IMR-90 (cell line): ENCODE measurements at regions not wholly inside any gene's neighbourhood (a gene's known extent, or its start where the extent isn't known, plus 50 kb on each side); places are given as distances from the start of the nearest gene placed in this dataset.

ENCODE experiments used
- ATAC-seq: fragments of 200-7000 bp; cut with Tn5 transposase; 2 replicates; pipeline ENCODE4 v1.9.1; 2020; ENCODE audit warnings: low read depth, mild to moderate bottlenecking, moderate library complexity
- BruUV-seq: library from RNA; stranded (reverse); fragments of 400-500 nt; replicated peaks from 2 replicates; lab custom pipeline; 2021; lab: Mats Ljungman, UMichigan
- CTCF ChIA-PET: fragments of 300-600 bp; formaldehyde crosslinking; extraction: SDS; loops from one replicate; lab custom pipeline; 2021; ENCODE audit warnings: antibody characterized with exemption; lab: Yijun Ruan, JAX
- POLR2A ChIA-PET: fragments of 300-600 bp; sonication (Branson Sonifier 250); formaldehyde crosslinking; loops from one replicate; lab custom pipeline; 2022; ENCODE audit warnings: antibody characterized with exemption; ENCODE audit not compliant: unreplicated experiment; lab: Charles Lee
- DNase-seq: peaks from one replicate; pipeline ENCODE4 v3.0.0; 2013
- H2AFZ ChIP-seq: replicated peaks from 2 replicates; pipeline ENCODE3; 2013; ENCODE audit warnings: low read length, mild to moderate bottlenecking; ENCODE audit not compliant: poor library complexity
- H2AK5ac ChIP-seq: 2 replicates; pipeline ENCODE4 v1.6.1; 2013; ENCODE audit warnings: low read depth, low read length, inconsistent platforms
- H2AK9ac ChIP-seq: replicated peaks from 2 replicates; pipeline ENCODE3; 2013; ENCODE audit warnings: mild to moderate bottlenecking, low read depth, low read length, moderate library complexity; ENCODE audit not compliant: poor library complexity
- H2BK120ac ChIP-seq: 2 replicates; pipeline ENCODE4 v1.6.1; 2013; ENCODE audit warnings: low read depth, low read length, inconsistent platforms
- H2BK15ac ChIP-seq: 3 replicates; pipeline ENCODE4 v1.6.1; 2013; ENCODE audit warnings: low read depth, low read length, inconsistent platforms
- H2BK20ac ChIP-seq: 2 replicates; pipeline ENCODE4 v1.6.1; 2013; ENCODE audit warnings: low read depth, mild to moderate bottlenecking, inconsistent platforms, low read length, moderate library complexity
- H2BK5ac ChIP-seq: 2 replicates; pipeline ENCODE4 v1.6.1; 2013; ENCODE audit warnings: mild to moderate bottlenecking, low read depth, low read length, inconsistent platforms; ENCODE audit not compliant: poor library complexity, severe bottlenecking
- H3K14ac ChIP-seq: replicated peaks from 2 replicates; pipeline ENCODE4 v1.6.1; 2013; ENCODE audit warnings: low read depth, low read length, inconsistent platforms
- H3K18ac ChIP-seq: 2 replicates; pipeline ENCODE4 v1.6.1; 2013; ENCODE audit warnings: low read depth, low read length, control low read depth
- H3K23ac ChIP-seq: 2 replicates; pipeline ENCODE4 v1.6.1; 2013; ENCODE audit warnings: low read depth, low read length, inconsistent platforms
- H3K27ac ChIP-seq: 2 replicates; pipeline ENCODE4 v1.5.1; 2013; ENCODE audit warnings: mild to moderate bottlenecking, control low read depth, low read length; ENCODE audit not compliant: insufficient read depth
- H3K27me3 ChIP-seq: 2 replicates; pipeline ENCODE4 v1.6.1; 2013; ENCODE audit warnings: low read length; ENCODE audit not compliant: control insufficient read depth, insufficient read depth
- H3K36me3 ChIP-seq: 2 replicates; pipeline ENCODE4 v1.6.1; 2013; ENCODE audit warnings: low read length, mixed read lengths; ENCODE audit not compliant: control insufficient read depth, insufficient read depth
- H3K4ac ChIP-seq: 2 replicates; pipeline ENCODE4 v1.6.1; 2013; ENCODE audit warnings: low read depth, low read length, inconsistent platforms
- H3K4me1 ChIP-seq: 2 replicates; pipeline ENCODE4 v1.6.1; 2013; ENCODE audit warnings: low read length, mixed read lengths; ENCODE audit not compliant: control insufficient read depth, insufficient read depth
- H3K4me2 ChIP-seq: 2 replicates; pipeline ENCODE4 v1.6.1; 2013; ENCODE audit warnings: low read depth, mild to moderate bottlenecking, control low read depth, low read length, moderate library complexity
- H3K4me3 ChIP-seq: 2 replicates; pipeline ENCODE4 v1.5.1; 2013; ENCODE audit warnings: low read depth, mild to moderate bottlenecking, control low read depth, low read length, moderate library complexity; ENCODE audit not compliant: insufficient read depth
- H3K56ac ChIP-seq: 2 replicates; pipeline ENCODE4 v1.6.1; 2013; ENCODE audit warnings: low read length, inconsistent platforms; ENCODE audit not compliant: insufficient read depth; ENCODE audit errors: extremely low read depth
- H3K79me1 ChIP-seq, 2 experiments: 2 replicates each; pipeline ENCODE4 v1.6.1; 2013; ENCODE audit warnings: low read length in 2 of 2, inconsistent platforms in 1 of 2, low read depth in 1 of 2
- H3K9ac ChIP-seq: 2 replicates; pipeline ENCODE4 v1.6.1; 2013; ENCODE audit warnings: low read depth, low read length, control low read depth
- H3K9me1 ChIP-seq: 2 replicates; pipeline ENCODE4 v1.6.1; 2013; ENCODE audit warnings: low read length, inconsistent platforms; ENCODE audit not compliant: insufficient read depth
- H3K9me3 ChIP-seq: 2 replicates; pipeline ENCODE4 v1.6.1; 2013; ENCODE audit warnings: low read length; ENCODE audit not compliant: control insufficient read depth, insufficient read depth
- H4K20me1 ChIP-seq: 2 replicates; pipeline ENCODE4 v1.6.1; 2013; ENCODE audit warnings: low read length, inconsistent platforms; ENCODE audit not compliant: insufficient read depth
- H4K5ac ChIP-seq: 2 replicates; pipeline ENCODE4 v1.6.1; 2013; ENCODE audit warnings: mild to moderate bottlenecking, low read depth, low read length, control low read depth
- H4K8ac ChIP-seq, 2 experiments: 2 replicates each; pipeline ENCODE4 v1.6.1; 2013; ENCODE audit warnings: low read depth in 2 of 2, low read length in 2 of 2, control low read depth in 1 of 2, inconsistent platforms in 1 of 2
- H4K91ac ChIP-seq: 2 replicates; pipeline ENCODE4 v1.6.1; 2013; ENCODE audit warnings: low read depth, low read length, inconsistent platforms; ENCODE audit not compliant: insufficient read depth
- CHD1 ChIP-seq: IDR thresholded peaks from 2 replicates; pipeline ENCODE4 v1.6.1; 2012; ENCODE audit warnings: low read depth, low read length, improper control_type of control experiment
- CTCF ChIP-seq: conservative IDR thresholded peaks from 2 replicates; pipeline ENCODE4 v1.5.1; 2012; ENCODE audit warnings: mild to moderate bottlenecking, low read depth, low read length, improper control_type of control experiment
- FOS ChIP-seq: fragments of 150-350 bp; IDR thresholded peaks from 2 replicates; pipeline ENCODE4 v1.6.1; 2016; ENCODE audit warnings: low read depth, low read length
- MAZ ChIP-seq: IDR thresholded peaks from 2 replicates; pipeline ENCODE4 v1.6.1; 2012; ENCODE audit warnings: low read depth, mild to moderate bottlenecking, low read length, improper control_type of control experiment, moderate library complexity, borderline replicate concordance
- MXI1 ChIP-seq: IDR thresholded peaks from 2 replicates; pipeline ENCODE4 v1.6.1; 2012; ENCODE audit warnings: low read depth, mild to moderate bottlenecking, low read length, moderate library complexity, borderline replicate concordance
- POLR2A ChIP-seq: IDR thresholded peaks from 2 replicates; pipeline ENCODE4 v1.6.1; 2012; ENCODE audit warnings: mild to moderate bottlenecking, low read depth, low read length
- RAD21 ChIP-seq: IDR thresholded peaks from 2 replicates; pipeline ENCODE4 v1.6.1; 2012; ENCODE audit warnings: low read length, improper control_type of control experiment
- RCOR1 ChIP-seq: IDR thresholded peaks from 2 replicates; pipeline ENCODE4 v1.6.1; 2012; ENCODE audit warnings: mild to moderate bottlenecking, low read length, improper control_type of control experiment; ENCODE audit not compliant: insufficient replicate concordance
- RFX5 ChIP-seq: IDR thresholded peaks from 2 replicates; pipeline ENCODE4 v1.8.0; 2012; ENCODE audit warnings: low read depth, mild to moderate bottlenecking, low read length, moderate library complexity
- SMC3 ChIP-seq: fragments of 150-350 bp; IDR thresholded peaks from 2 replicates; pipeline ENCODE4 v1.6.1; 2016; ENCODE audit warnings: low read depth, mild to moderate bottlenecking, antibody characterized with exemption, low read length, moderate library complexity
- WGBS, 2 experiments: methylation state at CpG; one replicate each; pipeline versions ENCODE4 v1.1.5 to v1.1.7; 2013; ENCODE audit warnings: missing lambda C conversion rate in 2 of 2; ENCODE audit not compliant: insufficient read length in 1 of 2; ENCODE audit errors: extremely low coverage in 2 of 2; 5-methylcytosine and 5-hydroxymethylcytosine counted together
- dilution Hi-C: fragments of 300-500 bp; cut with HindIII; formaldehyde crosslinking; loops from one replicate; pipeline ENCODE4 v1.14.3; 2018; ENCODE audit warnings: low sequenced_read_pairs; ENCODE audit not compliant: unreplicated experiment
- in situ Hi-C: fragments of 300-500 bp; cut with MboI; formaldehyde crosslinking; loops from 3 replicates; pipeline ENCODE4 v1.14.3; 2019; ENCODE audit warnings: low sequenced_read_pairs, inconsistent platforms, mixed read lengths
- intact Hi-C: fragments of 100-400 bp; cut with micrococcal nuclease; formaldehyde crosslinking; loops from 2 replicates; pipeline ENCODE4 v1.10.0; 2022

- no peaks in the 10 kb centered on the region for H4K20me1 ChIP-seq
- H3K4me2 ChIP-seq = no peak overlapping the region
- no peaks in the 10 kb centered on the region for H3K79me1 ChIP-seq
- H3K18ac ChIP-seq = no peak overlapping the region
- WGBS, 2 experiments = 100% methylated on average over 3 of the region's 7 CpGs; no CpG with 5 or more reads in 1 of the 2 experiments
- H3K4me1 ChIP-seq = peaks cover 6% of the 10 kb centered on the region
- POLR2A ChIA-PET = no interaction called here
- no peaks in the 10 kb centered on the region for H3K27me3 ChIP-seq
- no peak overlapping the region for H4K5ac ChIP-seq
- peak overlapping the region; percentile 68 for H2BK20ac ChIP-seq
- no peak overlapping the region for H3K4me3 ChIP-seq
- no TSS peak for BruUV-seq
- H2AK9ac ChIP-seq = no peak overlapping the region
- DNase-seq (no peak), ATAC-seq (no peak)
- no peak overlapping the region for H3K9ac ChIP-seq
- H3K56ac ChIP-seq = no peak overlapping the region; the same call in 1 of the 2 replicates
- in situ Hi-C loops = no loop called here
- 0 out of 2 replicates have a peak overlapping the region, but pooled peaks have one; percentile 3 for H3K14ac ChIP-seq
- TF ChIP-seq MXI1 (no peak), RFX5 (no peak), RCOR1 (no peak), MAZ (no peak), CTCF (no peak), CHD1 (no peak), RAD21 (no peak), FOS (no peak), SMC3 (no peak), POLR2A (no peak)
- CTCF ChIA-PET = no interaction called here
- H2BK120ac ChIP-seq = peak overlapping the region; percentile 35; the same call in 1 of the 2 replicates
- peaks cover 15% of the 10 kb centered on the region for H3K9me1 ChIP-seq
- intact Hi-C loops = no loop called here
- H3K23ac ChIP-seq = peak overlapping the region; percentile 50; the same call in 1 of the 2 replicates
- H2BK5ac ChIP-seq = no peak overlapping the region
- dilution Hi-C loops = no loop called here
- H2AK5ac ChIP-seq = peak overlapping the region; percentile 36; the same call in 1 of the 2 replicates
- no peaks in the 10 kb centered on the region for H3K36me3 ChIP-seq
- H3K9me3 ChIP-seq = no peaks in the 10 kb centered on the region
- H4K8ac ChIP-seq = 0 out of 4 replicates have a peak overlapping the region, but pooled peaks of 1 of the 2 experiments have one; percentile 21
- H3K27ac ChIP-seq = no peak overlapping the region
- H2AFZ ChIP-seq = peak overlapping the region; percentile 55
- peak overlapping the region; percentile 54 for H3K4ac ChIP-seq
- peak overlapping the region; percentile 32; the same call in 1 of the 3 replicates for H2BK15ac ChIP-seq
- H4K91ac ChIP-seq = peak overlapping the region; percentile 25
These were observed 98.0 kb upstream of the NR3C1 start for GRCh38 chr5:143501310-143502044.
